H1 (cell line): ENCODE measurements at regions not wholly inside any gene's neighbourhood (a gene's known extent, or its start where the extent isn't known, plus 50 kb on each side); places are given as distances from the start of the nearest gene placed in this dataset.

Experiments used
- CBX8 ChIP-seq: fragments of 300-800, 300-1000 bp; sonication (generic); IDR thresholded peaks from 2 replicates; pipeline ENCODE4 v1.7.1; 2016; ENCODE audit warnings: low read depth, low read length, borderline replicate concordance
- GABPA ChIP-seq: IDR thresholded peaks from 2 replicates; pipeline ENCODE4 v1.6.1; 2011; ENCODE audit warnings: mild to moderate bottlenecking, low read length, moderate library complexity, borderline replicate concordance; ENCODE audit not compliant: insufficient read depth
- RXRA ChIP-seq: IDR thresholded peaks from 2 replicates; pipeline ENCODE4 v1.6.1; 2011; ENCODE audit warnings: low read depth, mild to moderate bottlenecking, low read length, moderate library complexity; ENCODE audit not compliant: insufficient read depth
- SIN3A ChIP-seq, 2 experiments: IDR thresholded peaks in 1 of 2; conservative IDR thresholded peaks in 1 of 2; 2 replicates each; pipeline ENCODE4 v1.6.1; 2011 to 2012; ENCODE audit warnings: low read length in 2 of 2, improper control_type of control experiment in 1 of 2, low read depth in 1 of 2, mild to moderate bottlenecking in 1 of 2
- SIRT6 ChIP-seq: IDR thresholded peaks from one replicate; pipeline ENCODE4 v1.7.1; 2012; ENCODE audit warnings: low read length, inconsistent platforms
- SP4 ChIP-seq: IDR thresholded peaks from 2 replicates; pipeline ENCODE4 v1.6.1; 2012; ENCODE audit warnings: low read length, inconsistent platforms

DNA sequence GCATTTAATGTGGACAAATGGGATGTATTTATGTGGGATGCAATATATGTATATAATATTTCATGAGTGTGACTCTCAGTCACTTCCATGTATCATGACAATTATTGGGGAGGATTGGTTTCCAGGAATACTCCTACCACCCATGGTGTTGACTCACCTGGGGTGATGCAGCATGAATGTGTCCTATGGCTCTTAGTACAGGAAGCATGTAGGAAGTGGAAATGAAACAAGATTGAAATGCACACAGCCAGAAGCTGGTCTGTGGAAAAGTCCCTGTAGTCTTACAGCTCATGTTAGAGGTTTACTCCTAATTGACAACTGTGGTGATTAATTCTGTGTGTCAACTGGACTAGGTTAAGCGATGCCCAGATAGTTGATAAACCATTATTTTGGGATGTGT, 89.3 kb upstream of the HAAO start (continued):
- no peak for TF ChIP-seq SIRT6
- TF ChIP-seq RXRA = no peak
- no peak for TF ChIP-seq GABPA
- TF ChIP-seq CBX8 = no peak
- TF ChIP-seq SIN3A (conservative IDR thresholded peaks at IDR 0.05 in 1 of 2, IDR thresholded peaks at IDR 0.05 in 1 of 2; ENCODE audit: low read depth in 1 of 2, low read length in 2 of 2) = no peak
- TF ChIP-seq SP4 = no peak
